ENCODE measurements at regions not wholly inside any gene's neighbourhood (a gene's known extent, or its start where the extent isn't known, plus 50 kb on each side); places are given as distances from the start of the nearest gene placed in this dataset.
"Not testable (repeated sequence)": the region's sequence is repeated elsewhere in the genome, so short reads cannot be mapped to it uniquely, and the experiment has no call there.

- H3K4me1 ChIP-seq (ENCODE audit: low read length): no peaks in the 10 kb centered on the region
- no peaks in the 10 kb centered on the region for H3K36me3 ChIP-seq (replicated peaks; ENCODE audit: low read depth, low read length)
- H4K20me1 ChIP-seq (ENCODE audit: insufficient read depth, low read length): no peaks in the 10 kb centered on the region
- H3K9me3 ChIP-seq (ENCODE audit: insufficient read depth, low read length): no peaks in the 10 kb centered on the region
- TF ChIP-seq CTCF (IDR thresholded peaks at IDR 0.05; ENCODE audit: low read depth, low read length) (no peak), EZH2phosphoT487 (IDR thresholded peaks at IDR 0.05; ENCODE audit: low read depth) (no peak)
- H2AFZ ChIP-seq (ENCODE audit: low read depth, low read length): no peak overlapping the region
- no peaks in the 10 kb centered on the region for H3K79me2 ChIP-seq (ENCODE audit: low read length)
- H3K4me3 ChIP-seq (ENCODE audit: low read length): no peak overlapping the region
- H3K4me2 ChIP-seq (ENCODE audit: low read length): no peak overlapping the region
- H3K27me3 ChIP-seq (ENCODE audit: low read depth, low read length): no peaks in the 10 kb centered on the region
- no peak overlapping the region for H3K9ac ChIP-seq (ENCODE audit: low read length)
- H3K27ac ChIP-seq (ENCODE audit: low read length): no peak overlapping the region
Measured at GRCh38 chr9:97153967-97154366, 115.0 kb upstream of the CTSV start.

- not testable (repeated sequence) for H3K9ac ChIP-seq (ENCODE audit: low read length); H3K79me2 ChIP-seq (ENCODE audit: low read length); H3K9me3 ChIP-seq (ENCODE audit: insufficient read depth, low read length); H3K4me2 ChIP-seq (ENCODE audit: low read length); H3K4me3 ChIP-seq (ENCODE audit: low read length); H3K4me1 ChIP-seq (ENCODE audit: low read length); H4K20me1 ChIP-seq (ENCODE audit: insufficient read depth, low read length); H3K27me3 ChIP-seq (ENCODE audit: low read depth, low read length); H2AFZ ChIP-seq (ENCODE audit: low read depth, low read length); H3K36me3 ChIP-seq (replicated peaks; ENCODE audit: low read depth, low read length); H3K27ac ChIP-seq (ENCODE audit: low read length)
Measured at GRCh38 chr9:97153160-97153559, 114.2 kb upstream of the CTSV start.

GRCh38 chr9:97150471-97150870 lies 111.5 kb upstream of the CTSV start:
- H3K27ac ChIP-seq (ENCODE audit: low read length); H2AFZ ChIP-seq (ENCODE audit: low read depth, low read length); H3K36me3 ChIP-seq (replicated peaks; ENCODE audit: low read depth, low read length): not testable (repeated sequence)

GRCh38 chr9:97148428-97148827 lies 109.5 kb upstream of the CTSV start:
- H3K4me2 ChIP-seq (ENCODE audit: low read length); H3K36me3 ChIP-seq (replicated peaks; ENCODE audit: low read depth, low read length); H3K27ac ChIP-seq (ENCODE audit: low read length); H3K27me3 ChIP-seq (ENCODE audit: low read depth, low read length); H3K9ac ChIP-seq (ENCODE audit: low read length); H3K4me3 ChIP-seq (ENCODE audit: low read length); H3K9me3 ChIP-seq (ENCODE audit: insufficient read depth, low read length); H2AFZ ChIP-seq (ENCODE audit: low read depth, low read length); H4K20me1 ChIP-seq (ENCODE audit: insufficient read depth, low read length); H3K4me1 ChIP-seq (ENCODE audit: low read length); H3K79me2 ChIP-seq (ENCODE audit: low read length): not testable (repeated sequence)

More at GRCh38 chr9:97150471-97150870, 111.5 kb upstream of the CTSV start:
- not testable (repeated sequence) for H3K9me3 ChIP-seq (ENCODE audit: insufficient read depth, low read length); H3K27me3 ChIP-seq (ENCODE audit: low read depth, low read length); H3K4me3 ChIP-seq (ENCODE audit: low read length); H3K4me2 ChIP-seq (ENCODE audit: low read length); H3K79me2 ChIP-seq (ENCODE audit: low read length); H4K20me1 ChIP-seq (ENCODE audit: insufficient read depth, low read length); H3K9ac ChIP-seq (ENCODE audit: low read length); H3K4me1 ChIP-seq (ENCODE audit: low read length)

GRCh38 chr9:97145680-97146079 lies 106.7 kb upstream of the CTSV start:
- not testable (repeated sequence) for H3K9ac ChIP-seq (ENCODE audit: low read length); H3K9me3 ChIP-seq (ENCODE audit: insufficient read depth, low read length); H3K79me2 ChIP-seq (ENCODE audit: low read length); H3K4me3 ChIP-seq (ENCODE audit: low read length); H3K4me2 ChIP-seq (ENCODE audit: low read length); H3K4me1 ChIP-seq (ENCODE audit: low read length); H2AFZ ChIP-seq (ENCODE audit: low read depth, low read length); H4K20me1 ChIP-seq (ENCODE audit: insufficient read depth, low read length); H3K36me3 ChIP-seq (replicated peaks; ENCODE audit: low read depth, low read length); H3K27ac ChIP-seq (ENCODE audit: low read length); H3K27me3 ChIP-seq (ENCODE audit: low read depth, low read length)

GRCh38 chr9:97140566-97140965 lies 101.6 kb upstream of the CTSV start:
- Histone ChIP-seq H4K20me1 (ENCODE audit: insufficient read depth, low read length) (no peaks in the 10 kb centered on the region), H3K4me2 (ENCODE audit: low read length) (no peak overlapping the region), H3K27ac (ENCODE audit: low read length) (no peak overlapping the region), H2AFZ (ENCODE audit: low read depth, low read length) (no peak overlapping the region), H3K4me1 (ENCODE audit: low read length) (0 out of 2 replicates have a peak, but pooled peaks cover under 1% of the 10 kb centered on the region), H3K36me3 (replicated peaks; ENCODE audit: low read depth, low read length) (no peaks in the 10 kb centered on the region), H3K27me3 (ENCODE audit: low read depth, low read length) (no peaks in the 10 kb centered on the region), H3K79me2 (ENCODE audit: low read length) (no peaks in the 10 kb centered on the region), H3K4me3 (ENCODE audit: low read length) (no peak overlapping the region), H3K9me3 (ENCODE audit: insufficient read depth, low read length) (no peaks in the 10 kb centered on the region), H3K9ac (ENCODE audit: low read length) (no peak overlapping the region)
- TF ChIP-seq EZH2phosphoT487 (IDR thresholded peaks at IDR 0.05; ENCODE audit: low read depth) (no peak), CTCF (IDR thresholded peaks at IDR 0.05; ENCODE audit: low read depth, low read length) (no peak)

All from OCI-LY3 (cell line).